Calu3 (cell line): ENCODE measurements at regions not wholly inside any gene's neighbourhood (a gene's known extent, or its start where the extent isn't known, plus 50 kb on each side); places are given as distances from the start of the nearest gene placed in this dataset.

Source experiments
- BruUV-seq: library from RNA; stranded (reverse); fragments of 400-500 nt; replicated peaks from 2 replicates; lab custom pipeline; 2021; lab: Mats Ljungman, UMichigan
- CTCF ChIA-PET: fragments of 300-600 bp; sonication (Branson Sonifier 250); formaldehyde crosslinking; loops from one replicate; lab custom pipeline; 2022; ENCODE audit warnings: antibody characterized with exemption; lab: Charles Lee
- DNase-seq: peaks from one replicate; pipeline ENCODE4 v3.0.0; 2022
- H3K27ac Mint-ChIP-seq: one replicate; pipeline ENCODE4 v1.8.0; 2022; ENCODE audit warnings: mixed read lengths; ENCODE audit not compliant: unreplicated experiment
- H3K27me3 Mint-ChIP-seq: one replicate; pipeline ENCODE4 v1.8.0; 2022; ENCODE audit warnings: mixed read lengths; ENCODE audit not compliant: unreplicated experiment
- H3K36me3 Mint-ChIP-seq: one replicate; pipeline ENCODE4 v1.8.0; 2022; ENCODE audit warnings: mild to moderate bottlenecking, moderate library complexity, mixed read lengths; ENCODE audit not compliant: insufficient read depth, unreplicated experiment
- H3K4me1 Mint-ChIP-seq: one replicate; pipeline ENCODE4 v1.8.0; 2022; ENCODE audit warnings: mild to moderate bottlenecking, low read depth, mixed read lengths; ENCODE audit not compliant: unreplicated experiment
- H3K4me3 Mint-ChIP-seq: one replicate; pipeline ENCODE4 v1.8.0; 2022; ENCODE audit warnings: mild to moderate bottlenecking, low read depth, moderate library complexity, mixed read lengths; ENCODE audit not compliant: unreplicated experiment
- H3K9me3 Mint-ChIP-seq: one replicate; pipeline ENCODE4 v1.8.0; 2022; ENCODE audit warnings: low read depth, mixed read lengths; ENCODE audit not compliant: unreplicated experiment
- intact Hi-C: fragments of 100-400 bp; cut with micrococcal nuclease; formaldehyde crosslinking; loops from one replicate; pipeline ENCODE4 v1.10.0; 2022; ENCODE audit not compliant: unreplicated experiment
- TF ChIP-seq, protein P1 (sequence below): fragments of 200-600 bp; IDR thresholded peaks from one replicate; pipeline ENCODE4 v1.8.0; 2022; ENCODE audit warnings: antibody characterized with exemption; ENCODE audit not compliant: unreplicated experiment

DNA sequence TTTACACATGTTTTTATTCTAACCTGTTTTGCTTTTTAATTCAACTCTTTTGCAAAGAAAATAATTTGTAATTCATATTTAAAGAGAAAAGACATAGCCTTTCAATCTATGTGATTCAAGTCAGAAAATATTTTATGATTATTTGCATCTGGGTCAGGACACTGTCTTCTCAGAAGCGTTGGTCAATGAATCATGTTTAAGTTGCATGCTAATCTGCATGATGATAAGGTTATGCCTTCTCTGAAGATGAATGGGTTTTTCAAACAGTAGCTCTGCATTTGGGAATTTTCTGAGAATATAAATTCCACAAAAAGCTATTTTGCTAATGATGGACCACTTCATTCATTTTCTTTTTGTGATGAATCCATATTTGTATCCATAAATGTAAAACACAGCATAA, 282.5 kb downstream of the TMA16 start:
- no peak overlapping the region for H3K4me3 Mint-ChIP-seq
- DNase-seq = no peak
- TF ChIP-seq, protein P1, sequence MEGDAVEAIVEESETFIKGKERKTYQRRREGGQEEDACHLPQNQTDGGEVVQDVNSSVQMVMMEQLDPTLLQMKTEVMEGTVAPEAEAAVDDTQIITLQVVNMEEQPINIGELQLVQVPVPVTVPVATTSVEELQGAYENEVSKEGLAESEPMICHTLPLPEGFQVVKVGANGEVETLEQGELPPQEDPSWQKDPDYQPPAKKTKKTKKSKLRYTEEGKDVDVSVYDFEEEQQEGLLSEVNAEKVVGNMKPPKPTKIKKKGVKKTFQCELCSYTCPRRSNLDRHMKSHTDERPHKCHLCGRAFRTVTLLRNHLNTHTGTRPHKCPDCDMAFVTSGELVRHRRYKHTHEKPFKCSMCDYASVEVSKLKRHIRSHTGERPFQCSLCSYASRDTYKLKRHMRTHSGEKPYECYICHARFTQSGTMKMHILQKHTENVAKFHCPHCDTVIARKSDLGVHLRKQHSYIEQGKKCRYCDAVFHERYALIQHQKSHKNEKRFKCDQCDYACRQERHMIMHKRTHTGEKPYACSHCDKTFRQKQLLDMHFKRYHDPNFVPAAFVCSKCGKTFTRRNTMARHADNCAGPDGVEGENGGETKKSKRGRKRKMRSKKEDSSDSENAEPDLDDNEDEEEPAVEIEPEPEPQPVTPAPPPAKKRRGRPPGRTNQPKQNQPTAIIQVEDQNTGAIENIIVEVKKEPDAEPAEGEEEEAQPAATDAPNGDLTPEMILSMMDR = no peak
- no peaks in the 10 kb centered on the region for H3K27me3 Mint-ChIP-seq
- no peak overlapping the region for H3K27ac Mint-ChIP-seq
- no TSS peak for BruUV-seq
- no peaks in the 10 kb centered on the region for H3K4me1 Mint-ChIP-seq
- intact Hi-C loops = no loop called here
- H3K9me3 Mint-ChIP-seq = no peaks in the 10 kb centered on the region
- CTCF ChIA-PET = no interaction called here
- H3K36me3 Mint-ChIP-seq = no peaks in the 10 kb centered on the region

DNA sequence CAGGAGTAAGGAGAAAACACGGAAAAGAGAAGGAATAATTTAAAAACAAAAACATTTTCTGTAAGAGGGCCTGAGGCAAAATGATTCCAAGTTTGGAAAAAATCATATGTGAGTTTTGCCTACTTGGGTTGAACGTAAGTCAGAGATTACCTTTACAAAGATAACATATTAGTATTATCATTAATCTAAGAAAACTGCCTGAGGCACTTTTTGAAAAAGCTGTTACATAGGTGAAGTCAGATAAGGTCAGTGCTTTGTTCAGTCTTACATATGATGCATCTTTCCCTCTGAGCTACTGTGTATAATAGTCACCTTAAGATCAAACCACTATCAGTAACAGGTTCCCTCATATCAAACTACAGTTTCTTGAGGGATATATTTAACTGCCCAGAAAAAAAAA, 287.2 kb downstream of the TMA16 start:
- no TSS peak for BruUV-seq
- Mint-ChIP-seq H3K9me3 (peaks cover 3% of the 10 kb centered on the region), H3K36me3 (no peaks in the 10 kb centered on the region), H3K4me1 (no peaks in the 10 kb centered on the region), H3K4me3 (no peak overlapping the region), H3K27me3 (no peaks in the 10 kb centered on the region), H3K27ac (no peak overlapping the region)
- no peak for DNase-seq
- TF ChIP-seq, protein P1 = no peak
- CTCF ChIA-PET = no interaction called here
- intact Hi-C loops = no loop called here

DNA sequence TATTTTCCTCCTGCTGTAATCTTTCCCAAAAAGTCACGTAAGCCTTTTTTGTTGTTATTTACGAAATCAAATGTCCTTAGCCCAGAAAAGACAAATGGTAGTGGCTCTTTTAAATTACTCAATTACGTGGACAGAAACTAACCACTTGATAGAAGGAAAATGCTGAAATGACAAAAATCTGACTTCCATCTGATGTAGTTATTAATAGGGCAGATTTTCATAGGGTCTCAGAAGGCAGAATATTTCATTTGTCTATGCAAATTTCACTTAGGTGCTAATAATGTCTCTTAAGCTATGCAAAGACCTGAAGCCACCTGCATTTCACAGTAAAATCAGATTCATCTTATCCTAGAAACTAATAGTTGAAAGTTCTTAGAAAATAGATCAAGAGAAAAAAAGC, 295.7 kb downstream of the TMA16 start:
- no peak for DNase-seq
- TF ChIP-seq, protein P1 = no peak
- CTCF ChIA-PET = no interaction called here
- Mint-ChIP-seq H3K4me3 (no peak overlapping the region), H3K9me3 (no peaks in the 10 kb centered on the region), H3K36me3 (no peaks in the 10 kb centered on the region), H3K4me1 (no peaks in the 10 kb centered on the region), H3K27me3 (no peaks in the 10 kb centered on the region), H3K27ac (no peak overlapping the region)
- BruUV-seq = no TSS peak
- intact Hi-C loops = no loop called here

DNA sequence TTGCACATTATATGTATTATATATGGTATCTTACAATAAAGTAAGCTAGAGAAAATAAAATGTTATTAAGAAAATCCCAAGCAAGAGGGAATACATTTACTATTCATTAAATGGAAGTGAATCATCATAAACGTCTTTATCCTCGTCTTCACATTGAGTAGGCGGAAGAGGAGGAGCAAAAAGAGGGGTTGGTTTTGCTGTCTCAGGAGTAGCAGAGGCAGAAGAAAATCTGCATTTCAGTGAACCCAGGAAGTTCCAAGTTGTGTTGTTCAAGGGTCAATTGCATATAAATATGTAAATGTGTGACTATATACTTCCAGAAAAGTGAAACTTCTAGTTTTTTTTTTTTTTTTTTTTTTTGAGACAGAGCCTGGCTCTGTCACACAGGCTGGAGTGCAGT, 301.4 kb downstream of the TMA16 start:
- intact Hi-C loops = no loop called here
- no TSS peak for BruUV-seq
- Mint-ChIP-seq H3K27me3 (no peaks in the 10 kb centered on the region), H3K4me1 (no peaks in the 10 kb centered on the region), H3K9me3 (no peaks in the 10 kb centered on the region), H3K27ac (no peak overlapping the region), H3K36me3 (no peaks in the 10 kb centered on the region), H3K4me3 (no peak overlapping the region)
- CTCF ChIA-PET = no interaction called here
- no peak for DNase-seq
- TF ChIP-seq, protein P1 = no peak
